Renal pelvis (tissue), 1 donor: ENCODE measurements at regions not wholly inside any gene's neighbourhood (a gene's known extent, or its start where the extent isn't known, plus 50 kb on each side); places are given as distances from the start of the nearest gene placed in this dataset.

Experiments used
- DNase-seq: peaks from one replicate; pipeline ENCODE4 v3.0.0-alpha.2; 2013

GRCh38 chr6:104574135-104574750 is 285.5 kb downstream of the HACE1 start:
- DNase-seq, result no peak

- DNase-seq, result no peak
Measured at GRCh38 chr6:104573350-104573749, 286.4 kb downstream of the HACE1 start.

- no peak for DNase-seq
Measured at GRCh38 chr6:104572901-104573300, 286.8 kb downstream of the HACE1 start.

- no peak for DNase-seq
Measured at GRCh38 chr6:104566411-104566810, 293.3 kb downstream of the HACE1 start.

GRCh38 chr6:104563306-104563705 is 296.4 kb downstream of the HACE1 start:
- no peak for DNase-seq

- no peak for DNase-seq
Measured at GRCh38 chr6:104559435-104560202, 300.1 kb downstream of the HACE1 start.

- no peak for DNase-seq
Measured at GRCh38 chr6:104558746-104559145, 301.0 kb downstream of the HACE1 start.

- no peak for DNase-seq
Measured at GRCh38 chr6:104548297-104548696, 311.4 kb downstream of the HACE1 start.

GRCh38 chr6:104541411-104541810 is 318.3 kb downstream of the HACE1 start:
- no peak for DNase-seq

- DNase-seq, result no peak
Measured at GRCh38 chr6:104540743-104541142, 319.0 kb downstream of the HACE1 start.

GRCh38 chr6:104539173-104539572 is 320.5 kb downstream of the HACE1 start:
- DNase-seq, result no peak

GRCh38 chr6:104537872-104538271 is 321.8 kb downstream of the HACE1 start:
- no peak for DNase-seq

GRCh38 chr6:104537180-104537579 is 322.5 kb downstream of the HACE1 start:
- no peak for DNase-seq

GRCh38 chr6:104532462-104532861 is 327.3 kb downstream of the HACE1 start:
- DNase-seq, result no peak

- DNase-seq, result no peak
Measured at GRCh38 chr6:104531646-104532045, 328.1 kb downstream of the HACE1 start.

- no peak for DNase-seq
Measured at GRCh38 chr6:104527761-104528415, 331.8 kb downstream of the HACE1 start.

- no peak for DNase-seq
Measured at GRCh38 chr6:104527311-104527710, 332.4 kb downstream of the HACE1 start.

GRCh38 chr6:104526376-104526775 is 333.3 kb downstream of the HACE1 start:
- no peak for DNase-seq

GRCh38 chr6:104525677-104526322 is 333.9 kb downstream of the HACE1 start:
- DNase-seq, result peak; percentile 69

GRCh38 chr6:104522533-104522932 is 337.2 kb downstream of the HACE1 start:
- no peak for DNase-seq

- DNase-seq, result no peak
Measured at GRCh38 chr6:104521176-104521575, 338.5 kb downstream of the HACE1 start.

- DNase-seq, result no peak
Measured at GRCh38 chr6:104519566-104519965, 340.2 kb downstream of the HACE1 start.

- no peak for DNase-seq
Measured at GRCh38 chr6:104509355-104509754, 350.4 kb downstream of the HACE1 start.
